ENCODE measurements at regions not wholly inside any gene's neighbourhood (a gene's known extent, or its start where the extent isn't known, plus 50 kb on each side); places are given as distances from the start of the nearest gene placed in this dataset.
"Not testable (repeated sequence)": the region's sequence is repeated elsewhere in the genome, so short reads cannot be mapped to it uniquely, and the experiment has no call there.

DNA sequence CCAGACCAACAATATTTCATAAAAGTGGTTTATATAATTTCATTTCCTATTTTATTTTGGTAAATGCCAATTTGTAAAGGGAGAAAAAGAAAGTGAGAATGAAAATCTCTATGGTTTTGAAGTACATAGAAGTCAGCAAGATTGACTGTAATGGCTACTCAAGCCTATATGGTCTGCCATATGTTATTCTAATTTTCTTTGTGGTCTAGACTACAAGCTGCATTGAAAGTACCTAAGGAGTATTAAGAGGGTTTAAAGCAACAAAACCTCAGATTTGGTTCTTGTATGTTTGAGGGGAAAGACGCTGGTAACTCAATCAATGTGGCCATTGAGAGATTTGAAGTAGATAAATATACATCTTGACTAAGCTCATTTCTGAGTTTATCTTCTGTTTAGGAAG, 193.5 kb upstream of the EYA4 start:
- DNase-seq (ENCODE audit: low read depth in 2 of 2), result no peak

DNA sequence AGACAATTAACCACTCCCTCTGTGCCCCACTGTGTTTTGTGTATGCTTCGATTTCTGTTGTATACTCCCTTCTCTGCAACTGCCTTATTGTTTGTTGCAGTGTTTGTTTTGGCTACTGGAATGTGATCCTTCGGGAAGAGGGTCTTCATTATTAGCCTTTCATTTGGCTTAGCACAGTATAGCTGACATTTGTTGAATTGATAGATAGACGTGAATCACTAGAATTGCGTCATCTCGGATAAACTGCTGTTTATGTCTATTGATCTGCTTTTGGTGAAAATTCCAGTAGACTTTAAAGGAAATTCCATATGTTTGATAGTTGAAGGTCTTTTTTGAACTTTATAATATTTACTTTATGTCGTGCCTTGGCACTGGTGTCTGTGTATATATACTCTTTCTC, 189.9 kb upstream of the EYA4 start:
- no peak for DNase-seq (ENCODE audit: low read depth in 2 of 2)

DNA sequence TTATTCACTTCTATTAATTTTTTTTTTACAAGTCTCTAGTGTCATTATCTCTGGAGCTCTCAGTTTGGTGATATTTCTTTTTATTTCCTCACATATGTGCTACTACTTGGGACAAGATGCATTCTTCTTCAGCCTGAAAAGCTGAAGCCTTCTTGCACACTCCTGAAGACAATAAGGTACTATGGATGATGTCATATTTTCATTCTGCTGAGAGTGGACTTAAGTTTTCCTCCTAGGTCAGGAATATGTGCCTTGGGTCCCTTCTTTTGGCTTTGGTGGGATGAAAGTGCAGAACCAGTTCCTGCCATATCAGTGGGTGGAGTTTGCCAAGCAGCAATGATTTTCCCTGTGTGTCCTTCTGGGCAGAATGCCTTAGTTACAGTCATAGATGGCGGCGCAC, 188.7 kb upstream of the EYA4 start:
- DNase-seq (ENCODE audit: low read depth in 2 of 2), result no peak

DNA sequence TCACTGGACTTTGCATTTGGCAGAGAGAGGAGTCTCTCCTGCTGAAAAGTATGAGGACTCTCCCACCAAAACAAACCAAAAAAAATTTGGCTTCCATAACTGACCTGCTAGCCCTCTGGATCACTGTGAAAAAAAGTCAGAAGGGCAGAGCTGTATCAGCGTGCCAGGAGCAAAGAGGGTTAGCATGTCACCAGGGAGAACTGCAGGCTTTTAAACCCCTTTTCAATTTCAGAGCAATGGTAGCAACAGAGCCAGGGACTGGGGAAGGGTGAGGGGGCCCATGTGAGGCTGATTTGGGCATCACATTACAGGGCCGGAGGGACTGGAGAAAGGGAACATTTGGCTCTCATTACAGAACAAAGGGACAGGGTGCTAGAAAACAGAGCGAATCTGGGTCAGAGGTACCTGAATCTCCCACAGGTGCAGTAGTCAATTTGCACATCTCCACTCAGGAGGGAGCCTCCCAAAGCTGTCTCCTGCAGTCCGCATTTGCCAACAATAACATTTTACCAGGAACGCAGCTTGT, 185.7 kb upstream of the EYA4 start:
- no peak for DNase-seq (ENCODE audit: low read depth in 2 of 2)

DNA sequence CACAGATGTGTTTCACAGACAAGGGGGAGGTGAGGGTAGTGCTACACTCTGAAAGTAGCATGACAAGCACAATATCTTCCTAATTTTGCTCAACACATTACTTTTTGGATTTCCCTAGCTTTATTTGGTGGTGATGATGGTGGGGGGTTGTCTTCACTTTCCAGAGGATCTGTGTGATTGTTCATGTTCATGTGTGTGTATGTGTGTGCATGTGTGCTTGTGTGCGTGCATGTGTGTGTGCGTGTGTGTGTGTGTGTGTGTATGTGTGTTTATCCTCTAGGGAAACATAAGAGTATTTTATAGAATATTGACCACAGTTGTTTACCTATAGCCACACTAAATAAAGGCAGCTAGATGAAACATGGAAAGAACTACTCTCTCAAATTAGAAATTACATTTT, 183.8 kb upstream of the EYA4 start:
- DNase-seq (ENCODE audit: low read depth in 2 of 2), result no peak

DNA sequence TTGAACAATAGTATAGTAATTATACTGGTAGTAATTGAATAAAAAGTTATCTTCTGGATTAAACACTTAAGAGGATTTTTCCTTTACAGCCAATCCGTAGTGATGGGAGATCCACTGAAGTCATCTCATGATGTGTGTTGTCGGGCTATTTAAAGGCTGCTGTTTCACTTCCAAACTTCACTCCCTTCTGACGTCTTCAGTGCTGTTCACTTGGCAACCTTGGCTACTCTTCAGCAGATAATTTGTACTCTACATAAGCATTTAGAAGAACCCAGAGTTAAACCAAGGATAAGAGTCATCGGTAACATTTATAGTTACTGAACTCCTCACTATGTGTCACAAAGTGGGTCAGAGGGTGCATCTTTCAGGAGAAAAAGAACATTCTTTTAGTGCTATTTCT, 179.1 kb upstream of the EYA4 start:
- no peak for DNase-seq (ENCODE audit: low read depth in 2 of 2)

DNA sequence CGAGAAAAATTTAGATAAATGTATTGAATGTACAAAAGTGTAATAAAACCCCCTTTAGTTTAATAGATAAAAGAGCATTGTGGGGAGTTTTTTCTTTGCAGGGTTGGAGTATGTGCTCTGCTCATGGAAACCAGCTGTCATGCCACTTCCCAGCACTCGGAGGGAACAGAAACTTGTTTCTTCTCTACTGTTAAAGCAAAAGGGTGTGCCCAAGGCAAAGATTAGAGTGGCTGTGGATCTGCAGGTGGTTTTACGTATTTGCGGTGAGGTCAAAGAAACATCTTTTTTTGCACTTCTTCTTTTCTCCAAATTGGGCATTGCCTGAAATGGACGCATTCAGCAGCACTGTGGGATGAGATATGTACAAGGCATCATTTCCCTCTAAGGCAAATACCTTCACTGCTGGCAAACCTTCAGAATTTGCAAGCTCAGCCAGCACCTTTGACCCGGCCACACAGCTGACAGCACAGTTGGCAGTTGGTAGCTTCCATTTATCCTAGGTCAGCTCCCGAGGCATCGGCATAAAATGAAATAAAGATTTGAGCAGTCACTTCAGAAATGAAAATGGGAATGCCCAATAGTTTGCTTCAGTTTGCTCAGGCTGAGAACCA, 178.4 kb upstream of the EYA4 start:
- DNase-seq (ENCODE audit: low read depth in 2 of 2), result no peak

DNA sequence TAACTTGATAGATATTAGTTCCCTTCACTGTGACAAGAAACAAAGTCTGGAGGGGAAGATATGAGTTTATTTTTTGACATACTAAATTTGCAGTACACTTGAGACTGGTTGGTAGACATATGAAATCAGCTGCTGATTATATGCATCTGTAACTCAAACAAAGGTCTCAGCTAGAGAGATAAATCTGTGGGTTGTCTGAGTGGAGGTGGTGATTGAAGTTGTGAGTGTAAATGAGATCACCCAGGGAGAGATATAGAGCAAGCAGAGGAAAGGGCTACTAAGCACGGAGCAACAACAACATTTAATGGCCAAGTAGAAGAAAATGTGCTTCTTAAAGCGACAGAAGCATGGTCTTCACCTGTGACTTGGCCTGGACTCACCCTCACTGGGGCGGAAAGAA, 173.2 kb upstream of the EYA4 start:
- no peak for DNase-seq (ENCODE audit: low read depth in 2 of 2)

DNA sequence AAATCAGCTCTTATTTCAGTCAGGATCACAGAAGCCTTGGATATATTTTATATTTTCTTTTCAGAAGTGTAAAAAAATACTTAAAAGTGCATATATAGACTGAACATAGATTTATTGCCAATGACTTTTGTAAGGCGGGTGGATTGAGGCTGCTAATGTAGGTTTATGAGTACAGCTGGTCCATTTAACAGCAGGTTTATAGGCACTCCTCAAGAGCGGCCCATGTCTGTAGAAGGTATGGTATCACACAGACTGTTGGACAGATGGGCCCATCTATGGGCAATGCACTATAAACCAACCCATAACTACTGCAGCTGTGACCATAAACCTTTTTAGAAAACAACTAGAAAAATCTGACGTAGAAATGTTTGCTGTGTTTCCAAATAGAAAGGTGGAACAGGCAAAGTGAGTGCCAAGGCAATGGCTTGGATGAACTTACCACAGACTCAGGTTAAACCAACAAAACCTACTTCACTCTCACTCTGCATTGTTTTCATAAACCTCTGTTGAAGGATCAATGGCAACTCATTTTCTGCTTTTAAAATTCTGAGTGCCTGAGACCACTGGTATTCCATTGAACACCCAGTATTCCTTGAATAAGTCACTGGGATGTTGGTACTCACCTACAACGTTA, 170.6 kb upstream of the EYA4 start:
- DNase-seq (ENCODE audit: low read depth in 2 of 2), result no peak

DNA sequence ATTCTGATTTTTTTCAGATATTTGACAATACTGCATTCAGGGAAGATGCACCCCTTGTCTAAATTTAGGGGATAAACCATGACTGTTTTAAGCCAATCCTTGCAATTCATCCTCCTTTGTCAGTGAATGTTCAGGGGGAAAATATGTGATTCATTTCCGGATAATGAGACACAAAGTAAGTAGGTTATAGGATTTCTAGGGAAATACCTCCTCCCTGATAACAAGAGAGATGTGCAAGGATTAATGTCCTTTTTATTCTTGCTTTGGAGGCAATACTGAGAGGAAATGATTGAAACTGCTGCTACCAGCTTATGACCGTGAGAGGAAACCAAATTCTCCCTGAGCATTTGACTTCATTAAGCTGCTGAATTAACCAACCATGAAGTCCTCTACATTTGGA, 161.3 kb upstream of the EYA4 start:
- DNase-seq (ENCODE audit: low read depth in 2 of 2), result no peak

DNA sequence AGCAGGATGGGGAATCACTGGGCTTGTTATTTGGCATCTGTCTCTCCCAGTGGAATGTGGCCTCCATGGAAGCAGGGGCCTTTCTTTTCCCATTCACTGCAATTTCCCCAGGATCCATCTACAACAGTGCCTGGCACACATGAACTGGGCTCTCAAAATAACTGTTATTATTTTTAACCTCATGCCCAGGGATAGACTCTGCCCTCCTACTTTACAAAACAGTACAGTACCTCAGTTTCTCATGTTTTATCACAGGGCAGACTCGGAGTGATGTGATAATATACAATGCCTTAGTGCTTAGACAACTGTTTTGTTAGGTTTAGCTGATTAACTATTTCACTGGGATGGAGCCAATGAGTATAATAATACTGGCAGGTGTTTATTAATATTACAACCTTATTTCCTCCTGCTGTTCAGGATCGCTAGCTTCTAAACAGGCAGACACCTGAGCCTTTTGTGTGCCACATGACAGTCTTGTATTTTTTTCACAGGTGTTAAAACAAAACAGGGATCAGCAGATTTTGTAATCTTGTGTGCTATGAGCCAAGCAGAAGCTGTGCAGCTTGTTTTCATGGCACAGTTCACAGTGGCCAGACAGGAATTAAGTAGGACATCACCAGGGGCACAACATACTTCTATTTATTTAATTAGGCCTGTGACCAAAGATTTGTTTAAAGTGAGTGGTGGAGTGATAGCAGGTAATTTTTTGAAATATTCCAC, 157.7 kb upstream of the EYA4 start:
- DNase-seq (ENCODE audit: low read depth in 2 of 2), result no peak

DNA sequence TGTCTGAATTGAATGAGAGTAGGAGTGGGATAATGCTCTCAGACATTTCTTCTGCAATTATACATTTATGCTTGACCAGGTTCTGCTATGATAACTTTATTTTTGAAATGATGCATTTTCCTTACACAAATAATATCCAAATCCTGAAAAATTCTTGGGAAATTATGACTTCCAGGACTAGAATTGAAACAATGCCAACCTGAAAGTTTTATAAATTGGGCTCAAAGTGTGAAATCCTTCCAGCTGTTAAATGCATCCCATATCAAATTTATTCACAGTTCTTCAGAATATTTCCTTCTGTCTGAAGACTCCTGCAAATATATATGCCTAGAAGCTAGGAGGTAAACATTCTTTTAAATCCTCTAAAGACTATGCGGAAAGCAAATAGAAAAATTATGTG, 155.7 kb upstream of the EYA4 start:
- no peak for DNase-seq (ENCODE audit: low read depth in 2 of 2)

DNA sequence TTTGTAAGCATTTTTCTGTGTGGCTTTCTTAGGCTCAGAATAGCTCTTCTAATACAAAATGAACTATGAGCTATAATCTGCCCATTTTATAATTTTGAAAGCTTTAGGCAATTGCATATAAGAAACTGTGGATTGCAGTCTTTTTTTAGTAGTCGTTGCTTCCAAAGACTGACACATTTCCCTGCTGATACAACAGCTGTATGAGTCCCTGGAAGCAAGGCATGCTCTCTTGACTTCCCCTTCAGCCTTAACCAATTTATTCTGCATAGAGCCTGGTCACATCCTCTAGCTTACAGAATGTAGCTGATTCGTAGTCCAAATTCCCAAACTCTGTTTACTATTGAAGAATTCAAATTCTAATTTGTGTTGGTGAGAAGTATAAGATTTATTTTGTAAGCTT, 155.3 kb upstream of the EYA4 start:
- no peak for DNase-seq (ENCODE audit: low read depth in 2 of 2)

DNA sequence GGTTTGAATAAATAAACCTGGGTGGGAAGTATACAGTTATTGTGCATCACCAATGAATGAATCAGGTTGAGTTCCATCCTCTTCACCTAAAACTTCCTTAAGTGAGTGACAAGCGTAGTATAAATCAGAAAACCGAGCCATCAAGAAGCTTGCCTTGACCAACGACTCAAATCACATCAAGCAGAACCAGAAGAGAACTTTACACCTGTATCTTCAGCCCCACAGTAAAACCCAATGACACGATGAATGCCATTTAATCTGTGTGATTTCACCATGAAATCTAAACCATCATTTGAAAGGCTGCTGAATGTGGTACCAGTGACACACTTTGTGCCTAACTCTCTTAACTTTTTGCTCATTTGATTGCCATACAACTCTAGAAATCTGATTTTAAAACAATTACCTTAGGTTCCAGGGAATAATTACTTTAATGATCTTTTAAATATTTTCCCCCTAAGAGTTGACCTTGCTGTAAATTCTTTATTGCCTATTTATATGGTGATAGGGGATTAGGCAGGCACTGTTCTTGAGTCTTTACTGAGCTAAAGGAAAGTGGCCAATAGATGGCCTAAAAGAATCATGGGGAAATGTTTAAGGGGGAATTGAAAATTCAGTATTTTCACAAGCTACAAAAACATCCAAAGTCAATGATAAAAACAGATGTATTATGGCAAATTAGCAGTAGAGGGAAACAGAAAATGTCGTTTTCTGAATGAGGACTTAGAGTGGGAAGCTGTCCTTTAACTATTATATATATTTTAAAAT, 152.0 kb upstream of the EYA4 start:
- DNase-seq (ENCODE audit: low read depth in 2 of 2), result no peak

DNA sequence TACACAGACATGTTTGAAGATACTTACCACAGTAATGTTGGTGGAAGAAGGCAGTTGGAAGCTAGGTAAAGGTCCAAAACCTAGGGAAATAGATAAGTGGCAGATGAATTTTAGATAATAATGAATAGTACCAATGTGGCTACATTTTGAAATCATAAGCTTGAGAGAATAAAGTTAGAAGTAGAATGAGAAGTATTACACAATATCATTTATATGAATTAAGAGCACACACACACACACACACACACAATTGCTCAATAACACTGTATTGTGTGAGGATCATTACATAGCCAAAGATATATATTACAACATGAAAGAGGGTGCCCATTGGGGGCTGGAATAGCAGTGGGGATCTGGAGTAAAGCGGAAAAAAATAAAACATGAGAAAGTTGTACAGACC, 149.0 kb upstream of the EYA4 start:
- DNase-seq (ENCODE audit: low read depth in 2 of 2), result no peak

DNA sequence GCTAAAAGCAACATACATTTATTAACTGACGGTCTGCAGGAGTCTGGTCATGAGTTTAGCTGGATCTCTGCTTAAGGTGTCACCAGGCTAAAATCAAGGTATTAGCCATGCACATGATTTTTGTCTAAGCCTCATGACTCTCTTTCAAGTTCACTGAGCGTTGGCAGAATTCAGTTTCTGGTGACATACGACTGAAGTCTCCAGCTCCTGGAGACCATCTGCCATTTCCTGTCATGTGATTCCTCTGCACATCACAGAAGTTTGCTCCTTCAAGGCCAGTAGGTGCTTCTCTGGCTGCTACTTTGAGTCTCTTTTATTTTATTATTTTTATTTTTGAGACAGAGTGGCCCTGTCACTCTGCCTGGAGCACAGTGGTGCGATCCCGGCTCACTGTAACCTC, 148.4 kb upstream of the EYA4 start:
- DNase-seq (ENCODE audit: low read depth in 2 of 2), result no peak

DNA sequence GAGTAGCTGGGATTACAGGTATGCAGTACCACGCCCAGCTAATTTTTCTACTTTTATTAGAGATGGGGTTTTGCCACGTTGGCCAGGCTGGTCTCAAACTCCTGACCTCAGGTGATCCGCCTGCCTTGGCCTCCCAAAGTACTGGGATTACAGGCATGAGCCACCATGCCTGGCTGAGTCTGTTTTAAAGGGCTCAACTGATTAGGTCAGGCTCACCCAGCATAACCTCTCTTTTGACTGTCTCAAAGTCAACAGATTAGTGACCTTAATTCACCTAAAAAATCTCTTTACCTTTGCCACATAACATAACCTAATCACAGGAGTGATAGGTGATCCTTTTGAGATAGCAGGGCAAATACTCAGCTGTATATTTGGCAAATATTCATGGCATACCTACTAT, 147.9 kb upstream of the EYA4 start:
- not testable (repeated sequence) for DNase-seq (ENCODE audit: low read depth in 2 of 2)

DNA sequence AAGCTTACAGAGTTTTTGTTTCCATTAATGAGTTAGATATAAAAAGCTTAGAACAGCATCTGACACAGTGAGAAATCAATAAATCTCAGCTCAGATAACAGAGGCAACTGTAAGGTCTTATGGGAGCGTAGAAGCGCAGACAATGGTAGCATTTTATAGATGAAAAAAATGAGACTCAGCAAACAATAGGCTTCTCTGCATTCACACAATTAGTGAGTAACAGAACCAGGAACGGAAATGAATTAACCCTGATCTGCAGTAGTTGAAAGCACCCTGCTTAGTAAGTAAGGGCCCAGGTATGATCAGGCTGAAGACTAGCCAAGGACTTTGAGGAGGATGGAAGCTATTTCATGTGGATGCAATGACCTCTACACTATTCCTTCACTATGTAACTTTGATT, 147.2 kb upstream of the EYA4 start:
- no peak for DNase-seq (ENCODE audit: low read depth in 2 of 2)

DNA sequence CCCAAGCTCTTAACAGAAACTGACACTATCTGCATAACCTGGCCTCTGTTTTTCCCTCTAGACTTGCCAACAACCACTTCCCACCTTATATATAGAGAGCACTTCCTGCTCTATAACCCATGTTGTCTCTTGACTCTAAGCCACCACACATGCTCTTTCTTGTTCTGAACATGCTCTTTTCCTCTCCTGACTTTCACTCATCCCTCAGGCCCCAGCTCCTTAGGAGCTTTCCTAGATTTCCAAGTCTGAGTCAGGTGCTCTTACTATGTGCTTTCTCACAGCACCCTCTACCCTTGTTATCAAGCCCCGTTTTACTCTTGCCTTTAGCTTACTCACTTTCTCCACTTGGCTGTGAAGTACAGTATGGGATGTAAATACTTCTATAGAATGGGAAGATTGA, 143.9 kb upstream of the EYA4 start:
- no peak for DNase-seq (ENCODE audit: low read depth in 2 of 2)

DNA sequence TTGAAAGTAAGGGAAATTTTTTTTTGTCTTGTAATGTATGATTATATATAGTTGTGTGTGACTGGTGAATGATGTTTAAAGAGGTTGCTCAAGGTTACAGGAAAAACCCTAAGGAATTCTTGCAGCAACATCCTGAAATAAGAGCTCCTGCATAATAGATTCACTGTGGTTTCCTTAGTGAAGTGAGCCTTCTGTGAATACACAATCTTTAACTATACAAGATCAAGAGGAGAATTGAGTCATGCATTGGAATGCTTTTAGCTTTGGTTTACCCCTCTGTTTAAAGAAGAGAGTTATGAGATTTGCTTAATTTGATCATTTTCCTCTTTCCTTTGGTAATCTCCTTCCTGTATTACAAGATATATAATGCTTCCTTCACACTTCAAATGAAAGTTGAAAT, 141.6 kb upstream of the EYA4 start:
- DNase-seq (ENCODE audit: low read depth in 2 of 2), result no peak

DNA sequence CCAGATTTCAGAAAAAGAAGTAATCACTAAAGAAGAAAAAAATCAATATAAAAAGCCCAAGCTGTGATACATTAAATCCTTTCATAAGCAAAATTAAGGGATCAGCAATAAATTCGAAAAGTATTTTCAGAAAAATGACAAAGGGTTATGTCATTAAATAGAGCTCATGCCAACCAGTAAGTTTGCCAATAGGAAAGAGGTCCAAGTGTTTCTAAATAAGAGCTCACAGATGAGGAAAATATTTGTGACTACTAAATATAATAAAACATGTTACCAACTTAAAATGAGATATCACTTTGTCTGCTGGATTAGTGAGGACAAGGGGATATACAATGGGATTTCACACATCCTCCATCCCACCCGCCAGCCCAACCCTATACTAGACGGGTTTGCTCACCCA, 140.3 kb upstream of the EYA4 start:
- DNase-seq (ENCODE audit: low read depth in 2 of 2), result no peak

DNA sequence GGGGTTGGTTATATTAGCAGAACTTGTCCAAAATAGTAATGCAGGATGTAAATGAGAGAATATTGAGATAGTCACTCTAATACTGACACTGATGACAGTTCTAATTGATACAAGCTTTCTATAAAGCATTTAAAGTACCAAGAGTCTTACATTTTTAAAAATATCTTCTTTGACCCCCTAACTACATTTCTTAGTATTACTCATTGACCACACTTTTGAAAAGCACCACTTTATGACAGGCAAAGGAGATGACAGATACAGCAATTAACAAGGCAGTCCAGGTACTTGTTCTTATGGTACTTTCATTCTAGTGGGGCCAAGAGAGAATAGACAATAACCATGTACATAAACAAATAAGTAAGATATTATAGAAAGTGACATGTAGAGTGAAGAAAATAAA, 139.4 kb upstream of the EYA4 start:
- DNase-seq (ENCODE audit: low read depth in 2 of 2), result no peak

DNA sequence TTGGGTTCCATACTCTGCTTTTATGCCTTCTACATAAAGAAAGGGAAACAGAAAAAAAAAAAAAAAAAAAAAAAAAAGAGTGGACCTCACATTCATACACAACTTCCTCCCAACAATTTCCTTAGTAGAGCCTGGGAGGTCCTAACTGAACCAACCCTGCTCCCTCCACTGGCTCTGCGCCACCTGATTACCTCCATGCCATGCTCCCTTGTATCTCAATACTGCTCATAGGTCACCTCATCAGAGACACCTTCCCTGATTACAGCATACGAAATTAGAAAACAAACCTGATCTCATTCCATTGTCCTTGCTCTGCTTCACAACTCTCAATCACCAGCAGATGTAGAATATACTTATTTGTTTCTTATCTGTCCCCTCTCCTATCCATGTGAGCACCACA, 134.2 kb upstream of the EYA4 start:
- no peak for DNase-seq (ENCODE audit: low read depth in 2 of 2)

All from stimulated activated CD8-positive, alpha-beta memory T cell treated with anti-CD3 and anti-CD28 coated beads, Interleukin-2, amount 100 ng/mL, for 48 hours (primary cell).